Activated CD8-positive, alpha-beta memory T cell treated with anti-CD3 and anti-CD28 coated beads for 36 hours (primary cell): ENCODE measurements at regions not wholly inside any gene's neighbourhood (a gene's known extent, or its start where the extent isn't known, plus 50 kb on each side); places are given as distances from the start of the nearest gene placed in this dataset.
"Not testable (repeated sequence)": the region's sequence is repeated elsewhere in the genome, so short reads cannot be mapped to it uniquely, and the experiment has no call there.

ENCODE experiments used
- CTCF ChIA-PET: fragments of 350-600 bp; sonication (Branson Sonifier 250); formaldehyde crosslinking; loops from one replicate; lab custom pipeline; 2021; ENCODE audit warnings: antibody characterized with exemption; lab: Charles Lee
- POLR2A ChIA-PET: fragments of 350-600 bp; sonication (Branson Sonifier 250); formaldehyde crosslinking; loops from one replicate; lab custom pipeline; 2021; ENCODE audit warnings: antibody characterized with exemption; lab: Charles Lee

DNA sequence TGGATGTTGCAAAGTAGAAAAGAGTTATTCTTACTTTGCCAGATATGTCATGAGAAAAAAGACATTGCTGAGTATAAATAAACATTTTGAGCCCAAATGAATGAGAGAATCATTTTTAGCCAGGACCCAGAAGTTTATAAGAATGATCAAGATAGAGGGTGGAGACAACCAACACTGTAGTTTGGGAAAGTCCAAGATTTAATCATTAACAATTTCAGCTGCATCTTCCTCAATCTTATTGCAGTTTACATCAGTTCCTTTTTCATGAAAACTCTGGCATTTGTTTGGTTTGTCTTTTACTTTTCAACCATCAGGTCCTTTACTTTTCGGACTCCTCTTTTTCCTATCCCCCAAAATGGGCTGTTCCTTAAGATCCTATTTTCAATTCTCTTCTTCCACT lies 645.9 kb downstream of the ANKRD50 start:
- ChIA-PET CTCF (no interaction called here), POLR2A (no interaction called here)

DNA sequence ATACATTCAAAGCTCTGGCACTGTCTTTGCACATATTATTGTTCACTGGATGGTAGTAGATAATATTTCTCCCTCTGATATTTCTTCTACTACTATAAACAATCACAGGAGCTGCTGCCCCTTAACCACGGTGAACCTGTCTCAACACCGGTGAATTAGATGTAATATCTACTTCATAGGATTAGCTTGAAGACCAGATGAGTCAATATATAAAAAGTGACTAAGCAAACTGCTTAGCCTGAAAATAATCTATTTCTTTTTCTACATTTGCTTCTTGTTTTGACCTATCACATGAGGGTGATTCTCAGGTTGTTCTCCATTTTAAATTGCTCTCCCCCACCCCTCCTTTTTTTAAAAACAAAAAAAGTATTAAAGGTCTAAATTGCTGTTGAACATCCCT lies 645.5 kb downstream of the ANKRD50 start:
- ChIA-PET POLR2A (no interaction called here), CTCF (no interaction called here)

DNA sequence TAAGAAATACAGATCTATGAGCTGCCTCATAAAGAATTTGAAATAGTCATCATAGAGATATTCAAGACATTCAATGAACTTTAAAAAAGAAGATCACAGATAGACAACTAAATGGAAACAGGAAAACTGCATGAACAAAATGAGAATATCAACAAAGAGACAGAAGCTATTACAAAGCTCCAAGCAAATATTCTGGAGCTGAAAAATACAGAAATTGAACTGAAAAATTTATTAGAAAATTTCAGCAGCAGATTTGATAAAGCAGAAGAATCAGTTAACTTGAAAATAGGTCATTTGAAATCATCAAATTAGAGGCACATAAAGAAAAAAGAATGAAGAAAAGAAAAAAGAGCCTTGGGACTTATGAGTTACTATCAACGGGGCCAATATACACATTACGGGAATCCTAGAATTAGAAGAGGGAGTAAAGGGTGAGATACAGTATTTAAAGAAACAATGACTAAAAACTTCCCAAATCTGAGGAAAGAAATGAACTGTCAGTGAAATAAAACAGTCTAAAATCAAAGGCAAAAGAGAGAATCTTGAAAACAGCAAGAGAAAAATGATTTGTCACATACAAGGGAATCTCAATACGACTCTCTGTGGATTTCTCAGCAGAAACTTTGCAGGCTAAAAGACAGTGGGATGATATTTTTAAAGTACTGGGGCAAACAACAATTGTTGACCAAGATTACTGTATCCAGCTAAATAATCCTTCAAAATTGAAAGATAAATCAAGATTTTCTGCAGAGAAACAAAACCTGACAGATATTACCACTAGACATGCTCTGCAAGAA lies 641.6 kb downstream of the ANKRD50 start:
- POLR2A ChIA-PET, result no interaction called here
- CTCF ChIA-PET, result no interaction called here

DNA sequence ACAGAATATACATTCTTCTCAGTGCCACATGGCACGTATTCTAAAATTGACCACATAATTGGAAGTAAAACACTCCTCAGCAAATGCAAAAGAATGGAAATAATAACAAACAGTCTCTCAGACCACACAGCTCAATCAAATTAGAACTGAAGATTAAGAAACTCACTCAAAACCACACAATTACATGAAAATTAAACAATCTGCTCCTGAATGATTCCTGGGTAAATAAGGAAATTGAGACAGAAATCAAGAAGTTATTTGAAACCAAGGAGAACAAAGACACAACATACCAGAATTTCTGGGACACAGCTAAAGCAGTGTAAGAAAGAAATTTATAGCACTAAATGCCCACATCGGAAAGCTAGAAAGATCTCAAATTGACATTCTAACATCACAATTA lies 637.3 kb downstream of the ANKRD50 start:
- POLR2A ChIA-PET, CTCF ChIA-PET: not testable (repeated sequence)

DNA sequence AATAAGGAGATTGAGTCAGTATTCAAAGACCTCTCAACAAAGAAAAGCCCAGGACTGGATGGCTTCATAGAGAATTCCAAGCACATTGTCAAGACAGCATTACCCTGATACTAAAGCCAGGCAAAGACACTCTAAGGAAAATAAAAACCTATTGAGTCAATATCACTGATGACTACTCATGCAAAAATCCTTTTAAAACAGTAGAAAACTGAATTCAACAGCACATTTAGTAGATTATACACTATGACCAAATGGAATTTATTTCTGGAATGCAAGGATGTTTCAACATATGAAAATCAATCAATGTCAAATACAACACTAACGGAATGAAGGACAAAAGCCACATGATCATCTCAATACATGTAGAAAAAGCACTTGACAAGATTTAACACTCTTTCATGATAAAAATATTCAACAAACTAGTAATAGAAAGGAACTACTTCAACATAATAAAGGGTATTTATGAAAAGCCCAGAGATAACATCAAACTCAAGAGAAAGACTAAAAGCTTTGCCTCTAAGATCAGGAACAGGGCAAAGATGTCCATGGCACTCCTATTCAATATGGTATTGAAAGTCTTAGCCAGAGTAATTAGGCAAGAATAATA lies 633.3 kb downstream of the ANKRD50 start:
- ChIA-PET CTCF (no interaction called here), POLR2A (no interaction called here)

DNA sequence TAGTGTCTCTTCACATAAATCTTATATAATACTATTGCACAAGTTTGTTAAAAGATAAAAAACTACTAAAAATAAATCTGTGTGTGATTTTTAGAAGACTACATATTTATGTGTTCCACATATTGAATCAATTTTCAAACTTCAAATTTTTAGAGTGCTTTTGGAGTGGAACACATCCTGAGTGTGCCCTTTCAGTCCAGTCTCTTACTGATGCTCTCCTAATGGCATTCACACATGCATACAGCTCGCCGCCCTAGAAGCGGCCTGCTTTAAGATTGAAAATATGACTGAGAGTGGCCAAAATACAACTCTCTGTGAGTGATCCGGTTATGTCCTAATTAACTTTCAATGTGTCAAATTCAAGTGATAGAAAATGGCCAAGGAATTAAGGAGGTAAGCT lies 628.8 kb downstream of the ANKRD50 start:
- POLR2A ChIA-PET, result no interaction called here
- CTCF ChIA-PET, result no interaction called here

DNA sequence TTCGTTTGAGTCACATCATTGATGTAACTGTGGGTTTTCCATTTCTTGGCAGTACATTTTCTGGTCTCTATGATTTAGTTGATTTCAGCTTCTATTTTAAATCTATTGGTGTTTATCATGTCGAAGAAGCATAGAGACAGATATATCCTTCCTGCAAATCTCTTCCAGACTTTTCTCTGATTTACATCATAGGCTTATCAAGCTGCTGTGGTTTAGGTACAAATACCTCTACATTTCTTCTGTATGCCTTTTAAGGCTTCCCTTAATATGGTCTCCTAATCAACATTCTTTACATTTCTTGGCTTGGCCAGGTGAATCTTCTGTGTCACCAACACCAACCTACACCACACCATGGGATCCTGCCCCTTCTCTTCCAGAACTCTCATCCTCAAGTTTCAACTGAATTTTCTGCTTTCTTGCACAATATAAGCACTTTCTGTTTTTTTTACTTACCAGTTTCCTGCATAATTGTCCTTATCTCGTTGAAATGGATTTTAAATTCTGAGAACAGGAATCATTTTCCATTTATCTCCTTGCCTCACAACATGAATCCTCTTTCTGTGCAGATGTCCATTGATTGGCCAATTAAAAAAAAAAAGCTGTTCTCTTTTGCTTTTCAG lies 626.9 kb downstream of the ANKRD50 start:
- POLR2A ChIA-PET, result no interaction called here
- CTCF ChIA-PET, result no interaction called here

DNA sequence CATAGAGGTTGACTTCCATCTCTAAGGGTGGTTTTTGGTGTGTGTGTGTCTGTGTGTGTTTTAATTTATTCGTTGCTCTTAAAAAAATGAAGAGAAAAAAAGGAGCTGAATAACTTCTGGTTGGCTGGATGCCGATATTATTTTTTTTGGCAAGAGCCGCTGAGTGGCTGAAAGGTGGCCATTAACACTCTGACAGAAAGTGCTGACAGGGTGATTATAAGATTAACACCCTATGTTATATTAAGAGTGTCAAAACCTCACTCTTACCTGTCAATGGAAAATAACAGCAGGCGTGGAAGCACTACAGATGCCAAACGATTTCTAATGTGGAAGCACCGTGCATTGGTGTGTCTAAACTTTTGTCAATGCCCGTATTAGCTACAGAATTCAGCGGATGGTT lies 622.5 kb downstream of the ANKRD50 start:
- CTCF ChIA-PET, result no interaction called here
- POLR2A ChIA-PET, result no interaction called here

DNA sequence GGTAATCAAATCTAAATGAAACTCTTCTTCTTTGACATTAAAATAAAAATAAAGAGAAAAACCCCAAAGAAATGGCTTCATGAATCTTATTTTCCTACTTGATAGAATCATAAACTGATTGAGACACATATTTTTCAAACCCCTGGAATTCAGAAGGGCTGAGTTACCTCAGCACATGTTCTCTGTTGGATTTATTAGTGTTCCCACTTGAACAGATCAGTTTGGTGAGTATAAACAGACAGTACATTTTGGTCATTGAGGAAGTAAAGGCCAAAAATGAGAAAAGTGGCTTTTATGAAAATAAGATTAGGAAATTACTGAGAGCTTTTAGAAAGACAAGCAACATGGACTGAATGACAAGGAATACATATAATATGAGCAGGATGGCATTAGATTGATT lies 620.4 kb downstream of the ANKRD50 start:
- POLR2A ChIA-PET, result no interaction called here
- CTCF ChIA-PET, result no interaction called here

DNA sequence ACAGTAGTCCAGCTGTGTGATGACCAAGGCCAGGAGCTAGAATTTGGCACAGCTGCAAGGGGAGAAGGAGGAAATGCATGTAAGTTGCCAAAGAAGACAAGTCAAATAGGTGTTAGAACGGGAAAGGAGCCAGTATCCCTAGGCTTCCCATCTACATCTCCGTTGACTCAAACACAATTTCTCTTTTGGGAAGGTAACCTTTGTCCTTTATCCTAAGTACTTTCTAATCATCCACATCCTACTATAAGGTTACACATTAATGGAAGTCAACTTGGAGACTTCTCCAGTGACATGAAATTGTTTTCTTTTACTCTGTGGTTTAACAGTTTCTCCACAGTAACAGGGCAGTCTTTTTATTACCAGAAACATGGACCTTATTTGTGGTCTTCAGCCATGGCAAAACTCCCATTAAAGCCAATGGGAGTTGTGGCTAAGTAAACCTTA lies 620.0 kb downstream of the ANKRD50 start:
- ChIA-PET POLR2A (no interaction called here), CTCF (no interaction called here)

DNA sequence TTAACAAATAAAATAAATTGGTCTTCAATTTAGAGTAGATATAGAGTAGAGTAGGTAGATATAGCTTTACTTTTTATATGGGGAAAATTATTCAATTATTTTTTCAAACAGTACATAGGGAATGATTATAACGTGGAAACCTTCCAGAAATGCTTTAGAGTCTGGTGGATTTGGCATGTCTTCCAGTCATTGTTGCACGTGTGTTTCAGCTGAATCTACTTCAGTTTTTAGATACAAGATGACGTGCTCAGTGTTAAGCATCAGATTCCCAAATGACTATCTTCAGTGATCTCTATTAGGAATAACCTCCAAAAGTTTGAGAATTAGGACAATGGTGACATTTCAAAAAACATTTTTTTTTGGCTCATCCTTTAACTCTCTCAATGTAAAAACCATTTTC lies 616.9 kb downstream of the ANKRD50 start:
- ChIA-PET POLR2A (no interaction called here), CTCF (no interaction called here)

DNA sequence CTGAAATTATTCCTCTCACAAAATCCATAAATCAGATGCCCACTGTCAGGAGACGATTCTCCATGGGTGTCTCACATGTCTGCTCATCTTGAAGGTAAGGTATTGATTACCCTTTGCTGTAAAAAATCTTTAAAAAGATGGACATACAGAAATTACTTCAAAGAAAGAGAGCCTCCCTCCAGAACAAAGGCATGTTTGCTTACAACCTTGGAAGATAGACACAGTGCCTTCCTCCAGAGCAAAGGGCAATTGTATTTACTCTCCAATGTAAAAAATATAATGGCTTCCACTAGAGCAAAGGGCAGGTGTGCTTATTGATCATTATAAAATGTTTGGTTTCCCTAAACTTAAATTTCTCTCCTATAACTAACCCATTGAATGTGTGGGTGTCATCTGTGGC lies 616.2 kb downstream of the ANKRD50 start:
- ChIA-PET POLR2A (no interaction called here), CTCF (no interaction called here)

DNA sequence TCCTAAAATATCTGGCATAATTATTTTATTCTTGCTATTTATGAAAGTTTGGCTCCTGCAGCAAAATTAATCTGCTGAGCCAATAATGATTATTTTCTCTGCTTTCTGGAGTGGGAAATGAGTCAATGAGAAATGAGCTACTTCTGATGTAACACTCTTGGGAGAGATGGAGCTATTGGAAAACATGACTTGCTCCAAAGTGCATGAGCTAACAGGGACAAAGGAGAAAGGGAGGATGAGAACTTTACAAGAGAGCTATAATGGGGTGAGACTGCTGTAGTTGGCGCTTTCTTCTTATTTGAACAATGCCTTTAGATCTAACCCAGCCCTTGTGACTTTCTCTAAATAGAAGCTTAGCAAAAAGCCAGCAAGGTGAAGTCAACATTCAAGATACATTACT lies 615.1 kb downstream of the ANKRD50 start:
- ChIA-PET CTCF (no interaction called here), POLR2A (no interaction called here)

DNA sequence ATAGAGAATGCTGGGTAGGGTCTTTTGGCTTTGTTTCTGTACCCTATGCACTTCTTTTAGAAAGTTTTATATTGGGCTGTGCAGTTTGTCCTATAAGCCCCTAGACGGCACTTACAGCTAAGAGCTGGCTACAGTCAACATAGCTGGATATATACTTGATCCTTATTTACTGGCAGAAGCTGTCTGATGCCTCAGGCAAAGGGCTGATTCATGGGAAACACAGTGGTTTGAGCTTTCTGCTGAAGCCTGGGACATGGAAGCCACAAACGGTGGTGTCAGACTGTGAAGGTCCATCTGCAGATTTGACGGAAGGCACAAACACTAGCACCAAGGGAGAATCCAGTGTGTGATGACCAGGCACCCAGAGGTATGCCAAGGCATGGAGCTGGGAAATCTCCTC lies 608.4 kb downstream of the ANKRD50 start:
- CTCF ChIA-PET, result no interaction called here
- POLR2A ChIA-PET, result no interaction called here

DNA sequence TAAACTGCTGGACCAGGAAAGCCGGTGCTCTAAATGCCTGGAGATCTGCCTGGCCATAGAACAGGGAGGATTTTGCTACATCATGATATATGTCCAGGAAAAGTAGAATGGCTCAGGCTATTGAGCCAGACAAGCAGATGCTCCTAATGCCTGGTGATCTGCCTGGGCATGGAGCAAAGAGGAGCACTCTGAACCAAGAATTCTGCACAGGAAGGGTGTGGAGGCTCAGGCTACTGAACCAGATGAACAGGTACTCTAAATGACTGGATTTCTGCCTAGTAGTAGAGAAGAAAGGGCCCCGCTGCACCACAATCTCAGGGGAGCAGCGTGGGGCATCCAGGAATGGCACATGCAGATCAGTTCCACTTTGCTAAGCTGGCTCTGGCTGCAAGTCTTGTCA lies 607.9 kb downstream of the ANKRD50 start:
- POLR2A ChIA-PET, result no interaction called here
- CTCF ChIA-PET, result no interaction called here

DNA sequence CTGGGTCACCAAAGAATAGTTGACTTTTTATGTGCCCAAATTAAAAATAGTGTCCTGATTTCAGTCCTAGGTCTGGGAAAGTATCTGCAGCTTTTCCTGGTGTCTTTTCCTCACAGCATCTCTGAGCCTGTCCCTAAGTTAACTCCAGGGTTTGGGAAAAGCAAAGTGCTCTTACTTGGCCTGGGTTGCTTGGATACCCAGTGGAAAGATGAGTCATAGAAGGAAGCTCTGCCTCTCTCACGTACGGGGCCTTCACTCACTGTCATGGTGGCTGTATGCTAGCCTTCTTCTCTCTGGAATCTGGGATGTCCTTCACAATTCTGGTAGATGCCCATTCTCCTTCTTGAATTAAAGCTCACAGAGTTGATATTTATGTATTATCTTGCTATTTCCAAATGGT lies 607.3 kb downstream of the ANKRD50 start:
- ChIA-PET CTCF (no interaction called here), POLR2A (no interaction called here)

DNA sequence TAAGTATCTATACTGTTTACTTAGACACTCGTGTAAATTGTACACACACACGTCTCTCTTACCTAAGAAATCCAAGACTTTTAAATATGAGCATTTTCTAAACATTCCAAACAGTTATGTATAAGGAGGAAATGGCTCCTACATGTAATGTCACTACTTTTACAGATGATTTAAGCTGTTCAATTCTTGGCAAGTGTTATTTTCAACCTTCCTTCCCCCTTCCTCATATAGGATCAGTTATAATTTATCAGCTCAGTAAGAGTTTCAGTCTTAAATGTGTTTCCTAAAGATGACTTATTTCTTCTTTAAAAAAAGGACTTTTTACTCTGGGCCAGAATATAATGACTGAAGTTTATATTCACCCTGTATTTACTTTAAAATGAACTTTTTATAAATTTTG lies 601.1 kb downstream of the ANKRD50 start:
- ChIA-PET CTCF (no interaction called here), POLR2A (no interaction called here)

DNA sequence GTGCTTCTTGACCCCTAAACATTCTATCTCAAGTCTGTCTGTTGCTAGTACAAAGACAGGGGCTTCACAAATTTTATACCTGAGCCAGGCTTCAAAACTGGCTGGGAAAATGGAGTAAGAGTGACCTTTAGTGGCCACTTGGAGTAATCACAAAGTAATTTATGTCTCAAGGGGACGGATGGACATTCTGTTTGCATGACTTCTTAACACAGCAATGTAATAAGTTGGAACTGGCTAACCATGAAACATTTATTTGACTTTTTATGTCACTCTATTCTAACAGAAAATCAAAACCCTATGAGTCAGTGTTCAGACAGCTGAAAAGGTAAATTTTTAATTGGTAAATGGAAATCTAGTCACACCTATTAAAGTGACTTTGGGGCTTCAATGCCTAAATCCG lies 600.6 kb downstream of the ANKRD50 start:
- ChIA-PET POLR2A (no interaction called here), CTCF (no interaction called here)

DNA sequence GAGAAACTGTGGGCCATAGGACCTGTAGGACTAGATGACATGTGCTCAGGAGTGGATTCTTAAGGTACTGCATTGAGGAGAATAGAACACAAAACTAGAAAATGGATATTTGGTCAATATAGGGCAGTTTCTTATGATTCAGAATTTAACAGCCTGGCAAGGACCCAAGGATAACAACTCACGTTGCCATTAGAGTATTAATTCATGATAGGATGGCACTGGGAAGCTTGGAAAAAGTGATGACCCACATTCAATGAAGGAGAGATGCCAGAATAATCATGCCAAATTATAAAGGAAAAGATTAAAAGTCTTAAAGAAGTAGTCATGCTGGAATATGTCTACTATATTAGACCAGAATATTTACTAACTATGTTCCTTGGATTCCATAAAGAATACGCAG lies 594.5 kb downstream of the ANKRD50 start:
- POLR2A ChIA-PET, result no interaction called here
- CTCF ChIA-PET, result no interaction called here

DNA sequence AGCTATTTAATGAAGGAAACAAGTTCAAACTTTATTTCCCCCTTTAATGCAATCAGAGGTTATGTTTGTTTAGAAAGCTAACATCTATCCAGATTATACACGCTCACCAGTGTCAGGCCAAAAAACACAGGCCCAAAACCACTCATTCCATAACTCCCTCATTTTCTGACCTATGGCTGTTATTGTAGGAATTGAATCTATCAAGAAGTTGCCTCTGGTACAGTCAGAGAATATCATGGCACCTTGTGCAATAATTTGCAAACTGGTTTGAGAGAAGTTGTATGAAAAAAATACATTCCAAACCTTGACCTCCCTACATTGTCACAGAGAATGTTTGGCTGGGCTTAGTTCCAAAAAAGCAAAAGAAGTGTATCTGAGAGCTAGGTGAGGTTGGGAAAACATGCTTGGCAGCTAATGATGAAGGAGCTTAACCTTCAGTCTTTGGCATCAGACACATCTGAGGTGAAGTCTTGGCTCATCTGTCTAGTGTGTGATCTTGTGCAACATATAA lies 591.0 kb downstream of the ANKRD50 start:
- CTCF ChIA-PET, result no interaction called here

DNA sequence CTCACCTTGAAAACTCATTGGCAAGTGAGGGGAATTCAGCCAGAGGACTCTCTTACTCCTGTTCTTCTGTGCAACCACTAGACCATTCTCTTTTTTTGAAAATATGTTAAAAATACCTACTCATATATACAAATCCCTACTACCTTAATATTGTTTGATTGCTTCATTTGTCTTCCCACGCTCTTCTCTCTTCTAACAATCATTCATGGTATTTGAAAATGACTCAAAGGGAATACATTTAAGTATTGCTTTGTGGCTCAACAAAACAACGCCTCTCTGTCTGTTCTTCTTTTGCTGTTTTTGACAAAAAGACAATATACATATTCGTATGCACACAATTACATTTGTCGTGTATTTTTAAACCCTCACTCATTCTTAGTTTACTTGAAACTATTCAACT lies 589.4 kb downstream of the ANKRD50 start:
- ChIA-PET CTCF (no interaction called here), POLR2A (no interaction called here)

More for the DNA sequence above, 591.0 kb downstream of the ANKRD50 start:
- POLR2A ChIA-PET, result no interaction called here
